ENCODE measurements at regions not wholly inside any gene's neighbourhood (a gene's known extent, or its start where the extent isn't known, plus 50 kb on each side); places are given as distances from the start of the nearest gene placed in this dataset.

DNA sequence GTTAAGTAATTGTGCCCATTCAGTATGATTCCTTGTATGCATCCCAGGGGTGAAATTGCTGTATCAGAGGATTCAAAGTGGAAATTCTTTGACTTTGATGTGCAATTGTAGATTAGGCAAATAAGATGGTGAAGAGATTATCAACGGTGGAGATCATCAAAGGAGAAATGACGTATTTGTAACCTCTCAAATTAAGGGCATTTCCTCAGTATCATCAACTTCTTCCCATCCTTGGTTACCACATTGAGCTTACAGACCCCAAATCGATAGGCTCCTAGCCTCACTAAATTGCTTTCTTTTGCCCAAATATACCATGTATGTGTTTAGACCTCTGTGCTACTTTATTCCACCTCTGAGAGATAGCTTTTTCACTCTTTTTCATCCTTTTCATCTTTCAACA is 213.1 kb upstream of the ZFP64 start:
- Histone ChIP-seq H3K27ac (ENCODE audit: low read length) (no peak overlapping the region), H3K4me3 (ENCODE audit: low read depth in 2 of 2, low read length in 2 of 2) (no peak overlapping the region), H3K4me1 (ENCODE audit: control insufficient read depth, insufficient read depth, low read length) (no peaks in the 10 kb centered on the region), H3K27me3 (ENCODE audit: control insufficient read depth, insufficient read depth, low read length) (no peaks in the 10 kb centered on the region), H3K36me3 (ENCODE audit: control insufficient read depth, insufficient read depth, low read length) (no peaks in the 10 kb centered on the region), H3K9me3 (ENCODE audit: control insufficient read depth, insufficient read depth, low read depth, low read length) (no peaks in the 10 kb centered on the region)
- ATAC-seq (no peak), DNase-seq (ENCODE audit: low read depth, low spot score) (no peak)
- no TSS peak for BruUV-seq (replicated peaks)
- POLR2A ChIA-PET, result no interaction called here
- CTCF ChIA-PET, result no interaction called here
- in situ Hi-C loops (cut with HindIII; ENCODE audit: low pct_unique_long_range_greater_than_20kb, low sequenced_read_pairs), result no loop called here
- intact Hi-C loops (cut with micrococcal nuclease; ENCODE audit: unreplicated experiment), result no loop called here
- TF ChIP-seq SIN3A (IDR thresholded peaks at IDR 0.05; ENCODE audit: borderline replicate concordance, insufficient read depth, low read depth, low read length) (no peak), POLR2AphosphoS5 (IDR thresholded peaks at IDR 0.05; ENCODE audit: low read depth, low read length) (no peak), TCF7L2 (IDR thresholded peaks at IDR 0.05; ENCODE audit: low read depth, low read length) (no peak)
- TF ChIP-seq, protein P1, sequence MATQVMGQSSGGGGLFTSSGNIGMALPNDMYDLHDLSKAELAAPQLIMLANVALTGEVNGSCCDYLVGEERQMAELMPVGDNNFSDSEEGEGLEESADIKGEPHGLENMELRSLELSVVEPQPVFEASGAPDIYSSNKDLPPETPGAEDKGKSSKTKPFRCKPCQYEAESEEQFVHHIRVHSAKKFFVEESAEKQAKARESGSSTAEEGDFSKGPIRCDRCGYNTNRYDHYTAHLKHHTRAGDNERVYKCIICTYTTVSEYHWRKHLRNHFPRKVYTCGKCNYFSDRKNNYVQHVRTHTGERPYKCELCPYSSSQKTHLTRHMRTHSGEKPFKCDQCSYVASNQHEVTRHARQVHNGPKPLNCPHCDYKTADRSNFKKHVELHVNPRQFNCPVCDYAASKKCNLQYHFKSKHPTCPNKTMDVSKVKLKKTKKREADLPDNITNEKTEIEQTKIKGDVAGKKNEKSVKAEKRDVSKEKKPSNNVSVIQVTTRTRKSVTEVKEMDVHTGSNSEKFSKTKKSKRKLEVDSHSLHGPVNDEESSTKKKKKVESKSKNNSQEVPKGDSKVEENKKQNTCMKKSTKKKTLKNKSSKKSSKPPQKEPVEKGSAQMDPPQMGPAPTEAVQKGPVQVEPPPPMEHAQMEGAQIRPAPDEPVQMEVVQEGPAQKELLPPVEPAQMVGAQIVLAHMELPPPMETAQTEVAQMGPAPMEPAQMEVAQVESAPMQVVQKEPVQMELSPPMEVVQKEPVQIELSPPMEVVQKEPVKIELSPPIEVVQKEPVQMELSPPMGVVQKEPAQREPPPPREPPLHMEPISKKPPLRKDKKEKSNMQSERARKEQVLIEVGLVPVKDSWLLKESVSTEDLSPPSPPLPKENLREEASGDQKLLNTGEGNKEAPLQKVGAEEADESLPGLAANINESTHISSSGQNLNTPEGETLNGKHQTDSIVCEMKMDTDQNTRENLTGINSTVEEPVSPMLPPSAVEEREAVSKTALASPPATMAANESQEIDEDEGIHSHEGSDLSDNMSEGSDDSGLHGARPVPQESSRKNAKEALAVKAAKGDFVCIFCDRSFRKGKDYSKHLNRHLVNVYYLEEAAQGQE (IDR thresholded peaks at IDR 0.05; ENCODE audit: insufficient read depth in 1 of 2, low read depth in 2 of 2, low read length in 1 of 2), result no peak
- TF ChIP-seq, protein P2, sequence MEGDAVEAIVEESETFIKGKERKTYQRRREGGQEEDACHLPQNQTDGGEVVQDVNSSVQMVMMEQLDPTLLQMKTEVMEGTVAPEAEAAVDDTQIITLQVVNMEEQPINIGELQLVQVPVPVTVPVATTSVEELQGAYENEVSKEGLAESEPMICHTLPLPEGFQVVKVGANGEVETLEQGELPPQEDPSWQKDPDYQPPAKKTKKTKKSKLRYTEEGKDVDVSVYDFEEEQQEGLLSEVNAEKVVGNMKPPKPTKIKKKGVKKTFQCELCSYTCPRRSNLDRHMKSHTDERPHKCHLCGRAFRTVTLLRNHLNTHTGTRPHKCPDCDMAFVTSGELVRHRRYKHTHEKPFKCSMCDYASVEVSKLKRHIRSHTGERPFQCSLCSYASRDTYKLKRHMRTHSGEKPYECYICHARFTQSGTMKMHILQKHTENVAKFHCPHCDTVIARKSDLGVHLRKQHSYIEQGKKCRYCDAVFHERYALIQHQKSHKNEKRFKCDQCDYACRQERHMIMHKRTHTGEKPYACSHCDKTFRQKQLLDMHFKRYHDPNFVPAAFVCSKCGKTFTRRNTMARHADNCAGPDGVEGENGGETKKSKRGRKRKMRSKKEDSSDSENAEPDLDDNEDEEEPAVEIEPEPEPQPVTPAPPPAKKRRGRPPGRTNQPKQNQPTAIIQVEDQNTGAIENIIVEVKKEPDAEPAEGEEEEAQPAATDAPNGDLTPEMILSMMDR (IDR thresholded peaks at IDR 0.05), result no peak

DNA sequence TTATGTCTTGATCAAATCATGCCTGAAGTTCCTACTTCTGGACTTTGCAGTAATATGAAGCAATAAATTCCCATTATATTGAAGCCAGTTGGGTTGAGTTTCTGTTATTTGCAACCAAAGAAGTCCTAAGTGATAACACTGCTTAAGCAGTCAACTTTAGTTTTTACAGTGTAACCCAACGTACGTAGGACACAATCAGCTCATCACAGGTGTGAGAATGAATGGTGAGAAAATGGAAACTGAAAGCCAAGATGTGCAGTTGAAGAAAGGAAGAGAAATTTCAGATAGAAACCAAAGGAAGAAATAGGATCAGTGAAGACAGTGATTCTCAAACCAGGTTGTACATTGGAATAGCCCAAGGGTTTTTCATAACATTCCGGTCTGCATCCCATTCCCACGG is 211.4 kb upstream of the ZFP64 start:
- H3K9me3 ChIP-seq (ENCODE audit: control insufficient read depth, insufficient read depth, low read depth, low read length), result no peaks in the 10 kb centered on the region
- intact Hi-C loops (cut with micrococcal nuclease; ENCODE audit: unreplicated experiment), result no loop called here
- ChIA-PET CTCF (no interaction called here), POLR2A (no interaction called here)
- no peak overlapping the region for H3K4me3 ChIP-seq (ENCODE audit: low read depth in 2 of 2, low read length in 2 of 2)
- TF ChIP-seq POLR2AphosphoS5 (IDR thresholded peaks at IDR 0.05; ENCODE audit: low read depth, low read length), result no peak
- TF ChIP-seq, protein P2 (IDR thresholded peaks at IDR 0.05), result no peak
- TF ChIP-seq, protein P1 (IDR thresholded peaks at IDR 0.05; ENCODE audit: insufficient read depth in 1 of 2, low read depth in 2 of 2, low read length in 1 of 2), result no peak
- no peak for TF ChIP-seq TCF7L2 (IDR thresholded peaks at IDR 0.05; ENCODE audit: low read depth, low read length)
- no peak for TF ChIP-seq SIN3A (IDR thresholded peaks at IDR 0.05; ENCODE audit: borderline replicate concordance, insufficient read depth, low read depth, low read length)
- no TSS peak for BruUV-seq (replicated peaks)
- ATAC-seq, result no peak
- no peaks in the 10 kb centered on the region for H3K27me3 ChIP-seq (ENCODE audit: control insufficient read depth, insufficient read depth, low read length)
- H3K4me1 ChIP-seq (ENCODE audit: control insufficient read depth, insufficient read depth, low read length), result no peaks in the 10 kb centered on the region
- H3K27ac ChIP-seq (ENCODE audit: low read length), result no peak overlapping the region
- DNase-seq (ENCODE audit: low read depth, low spot score), result no peak
- H3K36me3 ChIP-seq (ENCODE audit: control insufficient read depth, insufficient read depth, low read length), result no peaks in the 10 kb centered on the region
- in situ Hi-C loops (cut with HindIII; ENCODE audit: low pct_unique_long_range_greater_than_20kb, low sequenced_read_pairs), result no loop called here
